BE2C (cell line): ENCODE measurements at regions not wholly inside any gene's neighbourhood (a gene's known extent, or its start where the extent isn't known, plus 50 kb on each side); places are given as distances from the start of the nearest gene placed in this dataset.

Experiments used
- DNase-seq: peaks from one replicate; pipeline ENCODE4 v3.0.0-alpha.2; 2020
- H3K27me3 ChIP-seq: fragments of 250-450 bp; sonication (Bioruptor Pico); 2 replicates; pipeline ENCODE4 v1.5.1; 2020; ENCODE audit warnings: mild to moderate bottlenecking
- H3K36me3 ChIP-seq: fragments of 250-450 bp; sonication (Bioruptor Pico); 2 replicates; pipeline ENCODE4 v1.5.1; 2020; ENCODE audit warnings: mild to moderate bottlenecking
- H3K4me1 ChIP-seq: fragments of 250-450 bp; sonication (Bioruptor Pico); 2 replicates; pipeline ENCODE4 v1.5.1; 2020
- H3K4me3 ChIP-seq: 2 replicates; pipeline ENCODE4 v1.5.1; 2011; ENCODE audit warnings: low read depth, low read length
- H3K9me3 ChIP-seq: fragments of 250-450 bp; sonication (Bioruptor Pico); 2 replicates; pipeline ENCODE4 v1.5.1; 2020
- CTCF ChIP-seq: IDR thresholded peaks from 2 replicates; pipeline ENCODE4 v1.5.1; 2012; ENCODE audit warnings: mild to moderate bottlenecking, low read depth, low read length

GRCh38 chr3:168885028-168885427, 778.5 kb downstream of the MECOM start:
- no peak overlapping the region for H3K4me3 ChIP-seq

GRCh38 chr3:168884353-168884903, 779.1 kb downstream of the MECOM start:
- H3K9me3 ChIP-seq = no peaks in the 10 kb centered on the region
- no peak overlapping the region for H3K4me3 ChIP-seq
- H3K4me1 ChIP-seq = no peaks in the 10 kb centered on the region
- no peaks in the 10 kb centered on the region for H3K36me3 ChIP-seq
- DNase-seq = no peak
- no peaks in the 10 kb centered on the region for H3K27me3 ChIP-seq
- no peak for TF ChIP-seq CTCF

More at GRCh38 chr3:168885028-168885427, 778.5 kb downstream of the MECOM start:
- Histone ChIP-seq H3K36me3 (no peaks in the 10 kb centered on the region), H3K27me3 (no peaks in the 10 kb centered on the region), H3K4me1 (no peaks in the 10 kb centered on the region), H3K9me3 (no peaks in the 10 kb centered on the region)
- no peak for TF ChIP-seq CTCF
- no peak for DNase-seq

- H3K4me3 ChIP-seq = no peak overlapping the region
- no peak for DNase-seq
- no peaks in the 10 kb centered on the region for H3K4me1 ChIP-seq
- H3K36me3 ChIP-seq = no peaks in the 10 kb centered on the region
- TF ChIP-seq CTCF = no peak
- H3K27me3 ChIP-seq = no peaks in the 10 kb centered on the region
- H3K9me3 ChIP-seq = no peaks in the 10 kb centered on the region
Measured at GRCh38 chr3:168883145-168883544, 780.4 kb downstream of the MECOM start.

- no peaks in the 10 kb centered on the region for H3K36me3 ChIP-seq
- no peak for TF ChIP-seq CTCF
- no peaks in the 10 kb centered on the region for H3K4me1 ChIP-seq
- no peaks in the 10 kb centered on the region for H3K9me3 ChIP-seq
- no peak overlapping the region for H3K4me3 ChIP-seq
- no peak for DNase-seq
- no peaks in the 10 kb centered on the region for H3K27me3 ChIP-seq
Measured at GRCh38 chr3:168881804-168882203, 781.7 kb downstream of the MECOM start.

- DNase-seq = no peak
- Histone ChIP-seq H3K27me3 (no peaks in the 10 kb centered on the region), H3K36me3 (no peaks in the 10 kb centered on the region), H3K9me3 (no peaks in the 10 kb centered on the region), H3K4me1 (no peaks in the 10 kb centered on the region), H3K4me3 (no peak overlapping the region)
- no peak for TF ChIP-seq CTCF
Measured at GRCh38 chr3:168878655-168879054, 782.9 kb upstream of the GOLIM4 start.

- TF ChIP-seq CTCF = no peak
- no peaks in the 10 kb centered on the region for H3K9me3 ChIP-seq
- H3K4me3 ChIP-seq = no peak overlapping the region
- no peak for DNase-seq
- H3K27me3 ChIP-seq = no peaks in the 10 kb centered on the region; the same call in 1 of the 2 replicates
- H3K4me1 ChIP-seq = no peaks in the 10 kb centered on the region
- H3K36me3 ChIP-seq = no peaks in the 10 kb centered on the region
Measured at GRCh38 chr3:168877899-168878298, 782.2 kb upstream of the GOLIM4 start.
